GM12801 (cell line): ENCODE measurements at regions not wholly inside any gene's neighbourhood (a gene's known extent, or its start where the extent isn't known, plus 50 kb on each side); places are given as distances from the start of the nearest gene placed in this dataset.

Experiments
- CTCF ChIP-seq: IDR thresholded peaks from one replicate; pipeline ENCODE4 v1.5.1; 2011; ENCODE audit warnings: control low read depth; ENCODE audit not compliant: insufficient read length; ENCODE audit errors: extremely low read depth

GRCh38 chr4:180932370-180933001, 1310.7 kb upstream of the TENM3 start:
- no peak for TF ChIP-seq CTCF

GRCh38 chr4:180937083-180937482, 1306.1 kb upstream of the TENM3 start:
- no peak for TF ChIP-seq CTCF

GRCh38 chr4:180940680-180941079, 1302.5 kb upstream of the TENM3 start:
- no peak for TF ChIP-seq CTCF

GRCh38 chr4:180942367-180942916, 1300.8 kb upstream of the TENM3 start:
- no peak for TF ChIP-seq CTCF

- TF ChIP-seq CTCF = no peak
Measured at GRCh38 chr4:180946188-180946587, 1297.0 kb upstream of the TENM3 start.

- TF ChIP-seq CTCF = no peak
Measured at GRCh38 chr4:180947425-180947824, 1295.8 kb upstream of the TENM3 start.

GRCh38 chr4:180949424-180950213, 1293.6 kb upstream of the TENM3 start:
- TF ChIP-seq CTCF = no peak
